Activated CD4-positive, alpha-beta memory T cell treated with anti-CD3 and anti-CD28 coated beads for 36 hours (primary cell): ENCODE measurements at regions not wholly inside any gene's neighbourhood (a gene's known extent, or its start where the extent isn't known, plus 50 kb on each side); places are given as distances from the start of the nearest gene placed in this dataset.

ENCODE experiments used
- CTCF ChIA-PET: fragments of 350-600 bp; sonication (Branson Sonifier 250); formaldehyde crosslinking; loops from one replicate; lab custom pipeline; 2021; ENCODE audit warnings: antibody characterized with exemption, inconsistent platforms; lab: Charles Lee
- POLR2A ChIA-PET: fragments of 350-600 bp; sonication (Branson Sonifier 250); formaldehyde crosslinking; loops from one replicate; lab custom pipeline; 2021; ENCODE audit warnings: antibody characterized with exemption; lab: Charles Lee
- DNase-seq: peaks from one replicate; pipeline ENCODE4 v3.0.0-alpha.2; 2020
- H3K27ac Mint-ChIP-seq: one replicate; pipeline ENCODE4 v1.8.0; 2021; ENCODE audit warnings: mixed read lengths
- H3K27me3 Mint-ChIP-seq: one replicate; pipeline ENCODE4 v1.8.0; 2021; ENCODE audit warnings: mixed read lengths
- H3K36me3 Mint-ChIP-seq: one replicate; pipeline ENCODE4 v1.8.0; 2021; ENCODE audit warnings: mixed read lengths
- H3K4me1 Mint-ChIP-seq: one replicate; pipeline ENCODE4 v1.8.0; 2021; ENCODE audit warnings: low read depth, mixed read lengths
- H3K4me3 Mint-ChIP-seq: one replicate; pipeline ENCODE4 v1.8.0; 2021; ENCODE audit warnings: mild to moderate bottlenecking, mixed read lengths
- H3K9me3 Mint-ChIP-seq: one replicate; pipeline ENCODE4 v1.8.0; 2021; ENCODE audit warnings: mixed read lengths
- intact Hi-C: fragments of 100-400 bp; cut with micrococcal nuclease; formaldehyde crosslinking; loops from one replicate; pipeline ENCODE4 v1.15.1; 2023

- intact Hi-C loops: no loop called here
- Mint-ChIP-seq H3K36me3 (no peaks in the 10 kb centered on the region), H3K4me3 (no peak overlapping the region), H3K4me1 (no peaks in the 10 kb centered on the region), H3K27ac (no peak overlapping the region), H3K27me3 (no peaks in the 10 kb centered on the region), H3K9me3 (peaks cover 6% of the 10 kb centered on the region)
- no peak for DNase-seq
- ChIA-PET POLR2A (no interaction called here), CTCF (no interaction called here)
Measured at GRCh38 chr18:28334516-28334915, 157.6 kb upstream of the CDH2 start.

GRCh38 chr18:28332071-28332470 is 155.1 kb upstream of the CDH2 start:
- DNase-seq: no peak
- no peaks in the 10 kb centered on the region for H3K36me3 Mint-ChIP-seq
- intact Hi-C loops: no loop called here
- H3K4me3 Mint-ChIP-seq: no peak overlapping the region
- no peaks in the 10 kb centered on the region for H3K4me1 Mint-ChIP-seq
- no peaks in the 10 kb centered on the region for H3K27me3 Mint-ChIP-seq
- CTCF ChIA-PET: no interaction called here
- no peak overlapping the region for H3K27ac Mint-ChIP-seq
- H3K9me3 Mint-ChIP-seq: peaks cover 8% of the 10 kb centered on the region
- POLR2A ChIA-PET: no interaction called here

GRCh38 chr18:28331551-28331950 is 154.6 kb upstream of the CDH2 start:
- Mint-ChIP-seq H3K9me3 (peaks cover 8% of the 10 kb centered on the region), H3K27ac (no peak overlapping the region), H3K4me3 (no peak overlapping the region), H3K36me3 (no peaks in the 10 kb centered on the region), H3K27me3 (no peaks in the 10 kb centered on the region), H3K4me1 (no peaks in the 10 kb centered on the region)
- ChIA-PET CTCF (no interaction called here), POLR2A (no interaction called here)
- intact Hi-C loops: no loop called here
- DNase-seq: no peak

GRCh38 chr18:28313602-28314001 is 136.7 kb upstream of the CDH2 start:
- DNase-seq: no peak
- Mint-ChIP-seq H3K4me3 (no peak overlapping the region), H3K27ac (no peak overlapping the region), H3K9me3 (peaks cover 52% of the 10 kb centered on the region), H3K27me3 (no peaks in the 10 kb centered on the region), H3K4me1 (no peaks in the 10 kb centered on the region), H3K36me3 (no peaks in the 10 kb centered on the region)
- intact Hi-C loops: no loop called here
- CTCF ChIA-PET: no interaction called here
- POLR2A ChIA-PET: no interaction called here

- Mint-ChIP-seq H3K4me3 (no peak overlapping the region), H3K36me3 (no peaks in the 10 kb centered on the region), H3K27ac (no peak overlapping the region), H3K27me3 (no peaks in the 10 kb centered on the region), H3K9me3 (peaks cover 15% of the 10 kb centered on the region), H3K4me1 (no peaks in the 10 kb centered on the region)
- intact Hi-C loops: no loop called here
- ChIA-PET CTCF (no interaction called here), POLR2A (no interaction called here)
- no peak for DNase-seq
Measured at GRCh38 chr18:28288784-28289183, 111.9 kb upstream of the CDH2 start.

- H3K4me3 Mint-ChIP-seq: no peak overlapping the region
- H3K36me3 Mint-ChIP-seq: no peaks in the 10 kb centered on the region
- H3K27ac Mint-ChIP-seq: no peak overlapping the region
- intact Hi-C loops: no loop called here
- no peaks in the 10 kb centered on the region for H3K4me1 Mint-ChIP-seq
- peaks cover 14% of the 10 kb centered on the region for H3K9me3 Mint-ChIP-seq
- ChIA-PET POLR2A (no interaction called here), CTCF (no interaction called here)
- no peaks in the 10 kb centered on the region for H3K27me3 Mint-ChIP-seq
- DNase-seq: no peak
Measured at GRCh38 chr18:28287146-28287545, 110.2 kb upstream of the CDH2 start.

- CTCF ChIA-PET: no interaction called here
- POLR2A ChIA-PET: no interaction called here
Measured at GRCh38 chr18:28284132-28284531, 107.2 kb upstream of the CDH2 start.

GRCh38 chr18:28281400-28281799 is 104.5 kb upstream of the CDH2 start:
- Mint-ChIP-seq H3K27me3 (no peaks in the 10 kb centered on the region), H3K27ac (no peak overlapping the region), H3K4me3 (no peak overlapping the region), H3K36me3 (no peaks in the 10 kb centered on the region), H3K9me3 (peaks cover 18% of the 10 kb centered on the region), H3K4me1 (no peaks in the 10 kb centered on the region)
- no peak for DNase-seq
- CTCF ChIA-PET: no interaction called here
- intact Hi-C loops: no loop called here
- POLR2A ChIA-PET: no interaction called here

More at GRCh38 chr18:28284132-28284531, 107.2 kb upstream of the CDH2 start:
- Mint-ChIP-seq H3K9me3 (peaks cover 6% of the 10 kb centered on the region), H3K4me3 (no peak overlapping the region), H3K36me3 (no peaks in the 10 kb centered on the region), H3K27me3 (no peaks in the 10 kb centered on the region), H3K4me1 (no peaks in the 10 kb centered on the region), H3K27ac (no peak overlapping the region)
- DNase-seq: no peak
- intact Hi-C loops: no loop called here

- intact Hi-C loops: no loop called here
- Mint-ChIP-seq H3K4me1 (no peaks in the 10 kb centered on the region), H3K4me3 (no peak overlapping the region), H3K36me3 (no peaks in the 10 kb centered on the region), H3K27me3 (no peaks in the 10 kb centered on the region), H3K9me3 (peaks cover 23% of the 10 kb centered on the region), H3K27ac (no peak overlapping the region)
- POLR2A ChIA-PET: no interaction called here
- CTCF ChIA-PET: no interaction called here
- DNase-seq: no peak
Measured at GRCh38 chr18:28269750-28270149, 92.8 kb upstream of the CDH2 start.

GRCh38 chr18:28267878-28268625 is 91.1 kb upstream of the CDH2 start:
- Mint-ChIP-seq H3K4me1 (no peaks in the 10 kb centered on the region), H3K27me3 (no peaks in the 10 kb centered on the region), H3K9me3 (peaks cover 26% of the 10 kb centered on the region), H3K4me3 (no peak overlapping the region), H3K27ac (no peak overlapping the region), H3K36me3 (no peaks in the 10 kb centered on the region)
- no peak for DNase-seq
- ChIA-PET POLR2A (no interaction called here), CTCF (no interaction called here)
- intact Hi-C loops: no loop called here

- POLR2A ChIA-PET: no interaction called here
- no peaks in the 10 kb centered on the region for H3K27me3 Mint-ChIP-seq
- H3K27ac Mint-ChIP-seq: no peak overlapping the region
Measured at GRCh38 chr18:28267276-28267675, 90.3 kb upstream of the CDH2 start.

GRCh38 chr18:28256166-28256565 is 79.2 kb upstream of the CDH2 start:
- ChIA-PET CTCF (interaction anchor here (0.7 kb wide), 1 partner anchor 463 kb away, joined by 3 read pairs; no protein-coding TSS in a partner anchor), POLR2A (no interaction called here)
- H3K4me1 Mint-ChIP-seq: no peaks in the 10 kb centered on the region
- H3K36me3 Mint-ChIP-seq: no peaks in the 10 kb centered on the region
- H3K27me3 Mint-ChIP-seq: no peaks in the 10 kb centered on the region
- peaks cover 6% of the 10 kb centered on the region for H3K9me3 Mint-ChIP-seq
- intact Hi-C loops: no loop called here
- no peak for DNase-seq
- no peak overlapping the region for H3K4me3 Mint-ChIP-seq
- no peak overlapping the region for H3K27ac Mint-ChIP-seq

More at GRCh38 chr18:28267276-28267675, 90.3 kb upstream of the CDH2 start:
- Mint-ChIP-seq H3K4me3 (no peak overlapping the region), H3K4me1 (no peaks in the 10 kb centered on the region), H3K9me3 (peaks cover 28% of the 10 kb centered on the region), H3K36me3 (no peaks in the 10 kb centered on the region)
- intact Hi-C loops: no loop called here
- no peak for DNase-seq
- CTCF ChIA-PET: no interaction called here

GRCh38 chr18:28248653-28249052 is 71.7 kb upstream of the CDH2 start:
- intact Hi-C loops: no loop called here
- ChIA-PET POLR2A (no interaction called here), CTCF (no interaction called here)
- Mint-ChIP-seq H3K36me3 (no peaks in the 10 kb centered on the region), H3K4me3 (no peak overlapping the region), H3K27me3 (no peaks in the 10 kb centered on the region), H3K27ac (no peak overlapping the region), H3K9me3 (peaks cover 8% of the 10 kb centered on the region), H3K4me1 (no peaks in the 10 kb centered on the region)
- DNase-seq: no peak
